MM.1S (cell line): ENCODE measurements at regions not wholly inside any gene's neighbourhood (a gene's known extent, or its start where the extent isn't known, plus 50 kb on each side); places are given as distances from the start of the nearest gene placed in this dataset.

Experiments
- EZH2 ChIP-seq: fragments of 300-600 bp; sonication (generic); optimal IDR thresholded peaks from 2 replicates; pipeline ENCODE3; 2017; ENCODE audit warnings: low read depth, mild to moderate bottlenecking, antibody characterized with exemption, low read length, mixed read lengths
- TF ChIP-seq, protein P1 (sequence below): fragments of 300-600 bp; sonication (generic); IDR thresholded peaks from 2 replicates; pipeline ENCODE4 v1.5.1; 2016; ENCODE audit warnings: antibody characterized with exemption, low read length, mixed read lengths

- TF ChIP-seq, protein P1, sequence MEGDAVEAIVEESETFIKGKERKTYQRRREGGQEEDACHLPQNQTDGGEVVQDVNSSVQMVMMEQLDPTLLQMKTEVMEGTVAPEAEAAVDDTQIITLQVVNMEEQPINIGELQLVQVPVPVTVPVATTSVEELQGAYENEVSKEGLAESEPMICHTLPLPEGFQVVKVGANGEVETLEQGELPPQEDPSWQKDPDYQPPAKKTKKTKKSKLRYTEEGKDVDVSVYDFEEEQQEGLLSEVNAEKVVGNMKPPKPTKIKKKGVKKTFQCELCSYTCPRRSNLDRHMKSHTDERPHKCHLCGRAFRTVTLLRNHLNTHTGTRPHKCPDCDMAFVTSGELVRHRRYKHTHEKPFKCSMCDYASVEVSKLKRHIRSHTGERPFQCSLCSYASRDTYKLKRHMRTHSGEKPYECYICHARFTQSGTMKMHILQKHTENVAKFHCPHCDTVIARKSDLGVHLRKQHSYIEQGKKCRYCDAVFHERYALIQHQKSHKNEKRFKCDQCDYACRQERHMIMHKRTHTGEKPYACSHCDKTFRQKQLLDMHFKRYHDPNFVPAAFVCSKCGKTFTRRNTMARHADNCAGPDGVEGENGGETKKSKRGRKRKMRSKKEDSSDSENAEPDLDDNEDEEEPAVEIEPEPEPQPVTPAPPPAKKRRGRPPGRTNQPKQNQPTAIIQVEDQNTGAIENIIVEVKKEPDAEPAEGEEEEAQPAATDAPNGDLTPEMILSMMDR = no peak
- no peak for TF ChIP-seq EZH2
Measured at GRCh38 chr12:114064497-114064896, 98.4 kb upstream of the RBM19 start.
